ENCODE measurements at regions not wholly inside any gene's neighbourhood (a gene's known extent, or its start where the extent isn't known, plus 50 kb on each side); places are given as distances from the start of the nearest gene placed in this dataset.

GRCh38 chr2:220682616-220683015 lies 889.5 kb downstream of the EPHA4 start:
- TF ChIP-seq ZNF717 (CRISPR knock-in tag; IDR thresholded peaks at IDR 0.05) (no peak), EP300 (IDR thresholded peaks at IDR 0.05; ENCODE audit: low read length) (no peak), TFAM (CRISPR knock-in tag; conservative IDR thresholded peaks at IDR 0.05) (no peak), E2F6 (IDR thresholded peaks at IDR 0.05; ENCODE audit: borderline replicate concordance in 1 of 2, extremely low read depth in 1 of 2, insufficient read depth in 1 of 2, insufficient read length in 1 of 2, low read depth in 1 of 2, low read length in 1 of 2, poor library complexity in 1 of 2, severe bottlenecking in 1 of 2) (no peak), CBX8 (IDR thresholded peaks at IDR 0.05; ENCODE audit: borderline replicate concordance, extremely low read depth, low read depth, low read length, poor library complexity, severe bottlenecking) (no peak), LEF1 (IDR thresholded peaks at IDR 0.05) (no peak), PCBP1 (IDR thresholded peaks at IDR 0.05; ENCODE audit: low read depth, low read length, poor library complexity, severe bottlenecking) (no peak)
- ChIA-PET POLR2A (no interaction called here), CTCF (ENCODE audit: low intra/inter-chr PET ratio) (no interaction called here)
- H3K27ac ChIP-seq (ENCODE audit: extremely low read depth, low read depth, low read length) = no peak overlapping the region
- H4K20me1 ChIP-seq (replicated peaks; ENCODE audit: control insufficient read depth, insufficient read depth, low read length) = no peaks in the 10 kb centered on the region
- ATAC-seq = no peak
- intact Hi-C loops (cut with micrococcal nuclease) (no loop called here), in situ Hi-C loops (cut with MboI) (no loop called here)
- H3K4me3 ChIP-seq = no peak overlapping the region
- no peak for FAIRE-seq
- no peaks in the 10 kb centered on the region for H3K4me1 ChIP-seq (replicated peaks in 1 of 2; ENCODE audit: control insufficient read depth in 2 of 2, insufficient read depth in 2 of 2, low read length in 2 of 2)
- no peak overlapping the region for H3K9ac ChIP-seq (ENCODE audit: insufficient read depth in 1 of 2, low read depth in 2 of 2, low read length in 2 of 2)
- DNase-seq (ENCODE audit: extremely low read depth in 1 of 4, low spot score in 3 of 4) = no peak
- H3K9me1 ChIP-seq (ENCODE audit: control insufficient read depth, insufficient read depth, low read length) = no peaks in the 10 kb centered on the region
- H3K9me3 ChIP-seq (replicated peaks; ENCODE audit: control insufficient read depth, insufficient read depth, low read depth, low read length) = no peaks in the 10 kb centered on the region
- no peaks in the 10 kb centered on the region for H3K79me2 ChIP-seq (ENCODE audit: control insufficient read depth, insufficient read depth, low read length)
- no peak overlapping the region for H2AFZ ChIP-seq (ENCODE audit: low read depth, low read length)
- no peaks in the 10 kb centered on the region for H3K27me3 ChIP-seq (ENCODE audit: control insufficient read depth in 2 of 2, insufficient read depth in 2 of 2, low read length in 2 of 2)
- BruUV-seq (replicated peaks) = no TSS peak
- no peaks in the 10 kb centered on the region for H3K36me3 ChIP-seq (ENCODE audit: control insufficient read depth, insufficient read depth, low read length)
- WGBS (ENCODE audit: insufficient coverage, low coverage, missing lambda C conversion rate) = 9% methylated on average over 1 of the region's 1 CpG
- no peak overlapping the region for H3K4me2 ChIP-seq (ENCODE audit: insufficient read depth, low read length)

All from K562 (cell line).